Activated CD4-positive, alpha-beta T cell treated with anti-CD3 and anti-CD28 coated beads for 4 hours (primary cell): ENCODE measurements at regions not wholly inside any gene's neighbourhood (a gene's known extent, or its start where the extent isn't known, plus 50 kb on each side); places are given as distances from the start of the nearest gene placed in this dataset.

Experiments used
- DNase-seq, 2 donors: peaks; one replicate each; pipeline ENCODE4 v3.0.0-alpha.2; 2020

GRCh38 chr13:106628936-106629659 is 61.2 kb upstream of the ARGLU1 start:
- no peak for DNase-seq

- no peak for DNase-seq
Observed at GRCh38 chr13:106626473-106626872, 58.5 kb upstream of the ARGLU1 start.

DNA sequence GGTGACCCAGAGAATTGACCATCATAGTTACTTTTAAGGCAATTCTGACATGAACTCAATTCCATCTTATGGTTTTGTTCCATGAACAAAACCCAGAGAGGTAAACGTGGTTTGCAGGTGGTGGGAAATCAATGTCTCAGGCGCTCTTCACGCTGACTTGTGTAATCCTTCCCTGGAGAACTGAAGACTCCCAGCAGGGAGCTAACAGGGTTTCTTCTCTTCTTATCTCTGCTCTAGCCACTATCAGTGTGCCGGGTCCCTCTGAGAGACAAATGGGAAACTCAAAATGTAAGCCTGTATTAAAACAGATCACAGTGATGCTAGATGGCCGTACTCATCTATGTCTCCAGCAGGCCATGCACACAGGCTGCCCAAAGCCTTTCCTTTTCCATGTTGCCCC is 57.6 kb upstream of the ARGLU1 start:
- no peak for DNase-seq

- no peak for DNase-seq
Observed at GRCh38 chr13:106623799-106624460, 56.0 kb upstream of the ARGLU1 start.

GRCh38 chr13:106621833-106622232 is 53.9 kb upstream of the ARGLU1 start:
- no peak for DNase-seq

- peak; percentile 8 to 15 for DNase-seq
Observed at GRCh38 chr13:106619688-106620555, 52.0 kb upstream of the ARGLU1 start.
